Bronchial epithelial cell (primary cell): ENCODE measurements at regions not wholly inside any gene's neighbourhood (a gene's known extent, or its start where the extent isn't known, plus 50 kb on each side); places are given as distances from the start of the nearest gene placed in this dataset.

Experiments
- DNase-seq: peaks from one replicate; pipeline ENCODE4 v3.0.0-alpha.2; 2010; ENCODE audit warnings: low read depth
- FAIRE-seq: peaks from 2 replicates; lab custom pipeline; 2011; peaks lifted over from hg19 to GRCh38; lab: Jason Lieb, UNC
- H3K27me3 ChIP-seq: 2 replicates; pipeline ENCODE4 v1.5.1; 2011; ENCODE audit warnings: low read length; ENCODE audit not compliant: control insufficient read depth, insufficient read depth
- H3K36me3 ChIP-seq: 2 replicates; pipeline ENCODE4 v1.5.1; 2011; ENCODE audit warnings: low read length; ENCODE audit not compliant: control insufficient read depth, insufficient read depth
- H3K4me3 ChIP-seq: 2 replicates; pipeline ENCODE4 v1.5.1; 2011; ENCODE audit warnings: mild to moderate bottlenecking, low read depth, low read length, control low read depth
- CTCF ChIP-seq: IDR thresholded peaks from 2 replicates; pipeline ENCODE4 v1.5.1; 2011; ENCODE audit warnings: mild to moderate bottlenecking, moderate library complexity, low read length, control low read depth, inconsistent platforms; ENCODE audit not compliant: insufficient read depth, severe bottlenecking

- TF ChIP-seq CTCF = no peak
- DNase-seq (no peak), FAIRE-seq (no peak)
- H3K36me3 ChIP-seq = no peaks in the 10 kb centered on the region
- H3K4me3 ChIP-seq = no peak overlapping the region
- no peaks in the 10 kb centered on the region for H3K27me3 ChIP-seq
Observed at GRCh38 chr2:180474716-180475115, 467.6 kb upstream of the CWC22 start.

GRCh38 chr2:180473456-180473855 lies 466.4 kb upstream of the CWC22 start:
- no peaks in the 10 kb centered on the region for H3K27me3 ChIP-seq
- TF ChIP-seq CTCF = no peak
- no peak for DNase-seq
- H3K36me3 ChIP-seq = no peaks in the 10 kb centered on the region
- H3K4me3 ChIP-seq = no peak overlapping the region
- no peak for FAIRE-seq

- DNase-seq (no peak), FAIRE-seq (no peak)
- no peaks in the 10 kb centered on the region for H3K27me3 ChIP-seq
- no peak for TF ChIP-seq CTCF
- no peaks in the 10 kb centered on the region for H3K36me3 ChIP-seq
- no peak overlapping the region for H3K4me3 ChIP-seq
Observed at GRCh38 chr2:180472133-180472532, 465.0 kb upstream of the CWC22 start.

GRCh38 chr2:180463608-180464007 lies 456.5 kb upstream of the CWC22 start:
- peak; percentile 99 for DNase-seq
- no peak for TF ChIP-seq CTCF
- no peaks in the 10 kb centered on the region for H3K36me3 ChIP-seq
- peak; percentile 23 for FAIRE-seq
- H3K27me3 ChIP-seq = no peaks in the 10 kb centered on the region
- H3K4me3 ChIP-seq = no peak overlapping the region

- Histone ChIP-seq H3K27me3 (no peaks in the 10 kb centered on the region), H3K36me3 (no peaks in the 10 kb centered on the region), H3K4me3 (no peak overlapping the region)
- no peak for TF ChIP-seq CTCF
- DNase-seq (peak; percentile 67), FAIRE-seq (no peak)
Observed at GRCh38 chr2:180461761-180462160, 454.7 kb upstream of the CWC22 start.

GRCh38 chr2:180456801-180457200 lies 449.7 kb upstream of the CWC22 start:
- Histone ChIP-seq H3K36me3 (no peaks in the 10 kb centered on the region), H3K4me3 (no peak overlapping the region), H3K27me3 (no peaks in the 10 kb centered on the region)
- no peak for FAIRE-seq
- TF ChIP-seq CTCF = no peak
- no peak for DNase-seq
